ENCODE measurements at regions not wholly inside any gene's neighbourhood (a gene's known extent, or its start where the extent isn't known, plus 50 kb on each side); places are given as distances from the start of the nearest gene placed in this dataset.
"Not testable (repeated sequence)": the region's sequence is repeated elsewhere in the genome, so short reads cannot be mapped to it uniquely, and the experiment has no call there.

- DNase-seq: no peak
These were observed 132.3 kb upstream of the TFPI start for GRCh38 chr2:187686416-187687024.

- DNase-seq: no peak
These were observed 133.3 kb upstream of the TFPI start for GRCh38 chr2:187687585-187687984.

GRCh38 chr2:187689372-187689771 is 135.1 kb upstream of the TFPI start:
- no peak for DNase-seq

GRCh38 chr2:187693923-187694322 is 139.7 kb upstream of the TFPI start:
- no peak for DNase-seq

GRCh38 chr2:187696644-187697043 is 142.4 kb upstream of the TFPI start:
- DNase-seq: not testable (repeated sequence)

GRCh38 chr2:187698374-187699110 is 144.3 kb upstream of the TFPI start:
- DNase-seq: no peak

- no peak for DNase-seq
These were observed 147.9 kb upstream of the TFPI start for GRCh38 chr2:187702157-187702556.

GRCh38 chr2:187708272-187708671 is 154.0 kb upstream of the TFPI start:
- DNase-seq: no peak

GRCh38 chr2:187709065-187709464 is 154.8 kb upstream of the TFPI start:
- no peak for DNase-seq

- no peak for DNase-seq
These were observed 156.7 kb upstream of the TFPI start for GRCh38 chr2:187710791-187711521.

GRCh38 chr2:187715590-187715989 is 161.4 kb upstream of the TFPI start:
- no peak for DNase-seq

- no peak for DNase-seq
These were observed 162.1 kb upstream of the TFPI start for GRCh38 chr2:187716301-187716700.

GRCh38 chr2:187718092-187718491 is 163.9 kb upstream of the TFPI start:
- DNase-seq: no peak

GRCh38 chr2:187719510-187719909 is 165.3 kb upstream of the TFPI start:
- no peak for DNase-seq

- DNase-seq: no peak
These were observed 194.7 kb upstream of the TFPI start for GRCh38 chr2:187748958-187749357.

- no peak for DNase-seq
These were observed 195.7 kb upstream of the TFPI start for GRCh38 chr2:187749804-187750431.

- DNase-seq: no peak
These were observed 214.8 kb upstream of the TFPI start for GRCh38 chr2:187768995-187769394.

GRCh38 chr2:187769437-187769836 is 215.2 kb upstream of the TFPI start:
- no peak for DNase-seq

GRCh38 chr2:187774551-187775071 is 220.4 kb upstream of the TFPI start:
- no peak for DNase-seq

GRCh38 chr2:187775196-187775595 is 221.0 kb upstream of the TFPI start:
- DNase-seq: no peak

- DNase-seq: no peak
These were observed 221.4 kb upstream of the TFPI start for GRCh38 chr2:187775651-187776050.

- no peak for DNase-seq
These were observed 228.1 kb upstream of the TFPI start for GRCh38 chr2:187782301-187782700.

GRCh38 chr2:187783446-187783845 is 229.2 kb upstream of the TFPI start:
- DNase-seq: no peak
